WERI-Rb-1 (cell line): ENCODE measurements at regions not wholly inside any gene's neighbourhood (a gene's known extent, or its start where the extent isn't known, plus 50 kb on each side); places are given as distances from the start of the nearest gene placed in this dataset.
A peak's percentile ranks its signal among the peaks of the same experiment; 100 is the strongest.

Source experiments
- DNase-seq: peaks from one replicate; pipeline ENCODE4 v3.0.0-alpha.2; 2020
- H3K27ac ChIP-seq: fragments of 250-450 bp; sonication (Bioruptor Pico); 2 replicates; pipeline ENCODE4 v1.5.1; 2020; ENCODE audit warnings: mild to moderate bottlenecking, moderate library complexity
- H3K27me3 ChIP-seq: fragments of 250-450 bp; sonication (Bioruptor Pico); 2 replicates; pipeline ENCODE4 v1.5.1; 2021; ENCODE audit warnings: mild to moderate bottlenecking, low read depth, moderate library complexity; ENCODE audit not compliant: insufficient read depth, severe bottlenecking
- H3K36me3 ChIP-seq: fragments of 250-450 bp; sonication (Bioruptor Pico); 2 replicates; pipeline ENCODE4 v1.5.1; 2020; ENCODE audit warnings: mild to moderate bottlenecking, moderate library complexity
- H3K4me3 ChIP-seq: 2 replicates; pipeline ENCODE4 v1.5.1; 2011; ENCODE audit warnings: low read depth, mild to moderate bottlenecking, control low read depth, low read length
- H3K9me3 ChIP-seq: fragments of 250-450 bp; sonication (Bioruptor Pico); 2 replicates; pipeline ENCODE4 v1.5.1; 2021; ENCODE audit warnings: mild to moderate bottlenecking, moderate library complexity; ENCODE audit not compliant: severe bottlenecking
- TF ChIP-seq, protein P1 (sequence below): IDR thresholded peaks from 2 replicates; pipeline ENCODE4 v1.5.1; 2011; ENCODE audit warnings: low read depth, mild to moderate bottlenecking, control low read depth, inconsistent platforms, low read length

DNA sequence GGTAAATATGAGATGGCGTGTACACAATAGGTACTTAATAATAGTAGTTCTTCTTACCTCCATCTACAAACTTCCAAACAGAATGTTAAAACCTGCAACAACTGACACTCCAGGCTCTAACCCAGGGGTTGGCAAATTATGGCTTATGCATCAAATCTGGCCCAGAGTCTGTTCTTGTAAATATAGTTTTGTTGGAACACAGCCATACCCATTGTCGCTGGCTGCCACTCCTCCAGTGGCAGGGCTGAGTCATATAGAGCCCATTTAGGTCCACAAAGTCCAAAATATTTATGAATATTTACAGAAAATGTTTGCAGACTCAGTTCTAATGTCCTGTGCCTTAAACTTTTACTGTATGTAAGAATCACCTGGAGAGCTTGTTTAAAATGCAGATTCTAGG, 69.9 kb upstream of the BTBD3 start:
- no peaks in the 10 kb centered on the region for H3K9me3 ChIP-seq
- TF ChIP-seq, protein P1, sequence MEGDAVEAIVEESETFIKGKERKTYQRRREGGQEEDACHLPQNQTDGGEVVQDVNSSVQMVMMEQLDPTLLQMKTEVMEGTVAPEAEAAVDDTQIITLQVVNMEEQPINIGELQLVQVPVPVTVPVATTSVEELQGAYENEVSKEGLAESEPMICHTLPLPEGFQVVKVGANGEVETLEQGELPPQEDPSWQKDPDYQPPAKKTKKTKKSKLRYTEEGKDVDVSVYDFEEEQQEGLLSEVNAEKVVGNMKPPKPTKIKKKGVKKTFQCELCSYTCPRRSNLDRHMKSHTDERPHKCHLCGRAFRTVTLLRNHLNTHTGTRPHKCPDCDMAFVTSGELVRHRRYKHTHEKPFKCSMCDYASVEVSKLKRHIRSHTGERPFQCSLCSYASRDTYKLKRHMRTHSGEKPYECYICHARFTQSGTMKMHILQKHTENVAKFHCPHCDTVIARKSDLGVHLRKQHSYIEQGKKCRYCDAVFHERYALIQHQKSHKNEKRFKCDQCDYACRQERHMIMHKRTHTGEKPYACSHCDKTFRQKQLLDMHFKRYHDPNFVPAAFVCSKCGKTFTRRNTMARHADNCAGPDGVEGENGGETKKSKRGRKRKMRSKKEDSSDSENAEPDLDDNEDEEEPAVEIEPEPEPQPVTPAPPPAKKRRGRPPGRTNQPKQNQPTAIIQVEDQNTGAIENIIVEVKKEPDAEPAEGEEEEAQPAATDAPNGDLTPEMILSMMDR: no peak
- DNase-seq: no peak
- H3K27ac ChIP-seq: no peak overlapping the region
- H3K27me3 ChIP-seq: no peaks in the 10 kb centered on the region
- H3K36me3 ChIP-seq: no peaks in the 10 kb centered on the region
- no peak overlapping the region for H3K4me3 ChIP-seq

DNA sequence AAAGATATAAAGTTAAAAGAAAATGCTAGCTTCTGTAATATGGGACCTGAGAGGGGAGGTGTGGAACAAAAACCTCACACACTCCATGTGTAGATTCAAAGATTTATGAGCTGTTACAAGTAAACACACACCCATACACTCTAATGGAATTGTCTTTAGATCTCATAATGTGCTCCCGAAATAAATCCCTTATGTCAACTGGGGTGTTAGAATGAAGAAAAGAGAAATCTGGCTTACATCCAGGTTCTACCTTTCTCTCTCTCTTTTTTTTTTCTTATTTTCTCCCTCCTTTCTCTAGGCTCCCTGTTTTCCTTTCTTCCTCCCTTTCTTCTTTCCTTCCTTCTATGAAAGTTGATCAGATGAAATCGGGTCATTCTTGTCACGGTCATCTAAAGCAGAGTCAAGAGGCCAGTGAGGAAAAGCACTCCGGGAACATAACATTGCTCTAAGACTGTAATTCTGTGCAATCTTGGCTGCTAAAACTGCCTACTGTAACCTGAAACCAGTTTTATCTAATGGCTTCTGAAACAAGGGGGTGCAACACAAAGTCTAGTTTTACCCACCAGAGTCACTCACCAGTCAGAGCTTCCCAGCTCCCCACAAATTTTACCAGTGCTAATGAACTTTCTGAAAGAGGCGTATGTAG, 68.3 kb upstream of the BTBD3 start:
- TF ChIP-seq, protein P1: no peak
- DNase-seq: peak; percentile 10
- H3K4me3 ChIP-seq: peak overlapping the region; percentile 0; the same call in 1 of the 2 replicates
- H3K27ac ChIP-seq: peak overlapping the region; percentile 37
- no peaks in the 10 kb centered on the region for H3K27me3 ChIP-seq
- no peaks in the 10 kb centered on the region for H3K9me3 ChIP-seq
- H3K36me3 ChIP-seq: no peaks in the 10 kb centered on the region

DNA sequence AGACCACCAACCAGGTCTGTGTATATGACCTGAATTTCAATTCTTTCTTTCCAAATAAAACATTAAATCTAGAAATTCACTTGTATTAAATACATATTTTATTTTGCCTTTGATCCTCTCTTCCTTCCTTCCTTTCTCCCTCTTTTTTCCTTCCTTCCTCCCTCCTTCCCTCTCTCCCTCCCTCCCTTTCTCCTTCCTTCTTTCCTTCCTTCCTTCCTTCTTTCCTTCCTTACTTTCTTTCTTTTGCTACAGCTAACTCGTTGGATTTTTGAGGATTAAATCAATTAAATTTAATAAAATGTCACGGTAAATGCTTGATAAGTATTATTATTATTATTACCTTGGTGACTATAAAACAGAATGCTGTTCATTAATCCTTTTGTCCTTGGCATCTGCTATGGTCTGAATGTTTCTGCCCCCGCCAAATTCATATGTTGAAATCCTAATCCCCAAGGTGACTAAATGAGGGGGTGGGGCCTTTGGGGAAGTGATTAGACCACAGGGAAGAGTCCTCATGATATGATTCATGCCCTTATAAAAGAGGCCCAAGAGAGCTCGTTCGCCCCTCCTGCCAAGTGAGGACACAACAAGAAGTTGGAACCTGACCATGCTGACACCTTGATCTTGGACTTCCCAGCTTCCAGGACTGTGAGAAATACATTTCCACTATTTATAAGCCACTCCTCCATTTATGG, 67.6 kb upstream of the BTBD3 start:
- no peaks in the 10 kb centered on the region for H3K36me3 ChIP-seq
- H3K27me3 ChIP-seq: no peaks in the 10 kb centered on the region
- peak overlapping the region; percentile 37 for H3K27ac ChIP-seq
- no peak overlapping the region for H3K4me3 ChIP-seq
- DNase-seq: peak; percentile 30
- H3K9me3 ChIP-seq: no peaks in the 10 kb centered on the region
- TF ChIP-seq, protein P1: no peak

DNA sequence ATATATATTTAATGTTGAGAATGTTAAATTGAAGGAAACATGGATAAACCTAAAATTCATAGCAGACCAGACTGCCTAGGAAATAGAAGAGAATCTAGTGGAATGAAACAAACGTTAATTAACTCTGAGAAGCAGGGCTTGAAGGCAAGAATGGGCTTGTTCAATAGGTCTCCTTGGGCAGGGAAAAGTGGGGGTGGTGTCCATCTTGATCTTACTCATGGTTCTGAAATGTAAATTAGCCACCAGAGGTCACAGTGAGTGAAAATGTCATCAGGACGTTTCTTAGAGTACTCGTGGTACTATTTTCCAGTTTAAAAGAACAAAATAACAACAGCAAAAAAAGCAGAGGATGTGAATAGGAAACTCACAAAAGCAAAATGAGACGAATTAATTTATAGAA, 66.8 kb upstream of the BTBD3 start:
- TF ChIP-seq, protein P1: no peak
- Histone ChIP-seq H3K9me3 (no peaks in the 10 kb centered on the region), H3K27ac (no peak overlapping the region), H3K4me3 (no peak overlapping the region), H3K27me3 (no peaks in the 10 kb centered on the region), H3K36me3 (no peaks in the 10 kb centered on the region)
- no peak for DNase-seq

DNA sequence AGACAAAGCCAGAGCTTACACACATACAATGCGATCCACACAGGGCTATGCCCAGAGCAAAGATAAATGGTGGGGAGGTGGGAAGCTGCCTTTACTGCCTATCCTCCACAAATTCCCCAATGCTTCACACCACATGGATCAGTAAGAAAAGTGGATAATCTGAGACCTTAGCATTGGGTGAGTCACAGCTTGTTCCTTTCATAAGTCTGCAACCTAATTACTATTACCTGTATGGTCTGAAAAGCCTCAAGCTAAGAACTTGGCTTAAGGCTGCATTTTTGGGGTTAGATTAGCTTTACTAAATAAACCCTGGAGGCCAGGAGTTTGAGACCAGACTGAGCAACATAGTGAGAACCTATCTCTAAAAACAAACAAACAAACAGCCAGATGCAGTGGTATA, 66.0 kb upstream of the BTBD3 start:
- Histone ChIP-seq H3K36me3 (no peaks in the 10 kb centered on the region), H3K9me3 (no peaks in the 10 kb centered on the region), H3K27me3 (no peaks in the 10 kb centered on the region), H3K4me3 (no peak overlapping the region), H3K27ac (no peak overlapping the region)
- no peak for DNase-seq
- TF ChIP-seq, protein P1: no peak

DNA sequence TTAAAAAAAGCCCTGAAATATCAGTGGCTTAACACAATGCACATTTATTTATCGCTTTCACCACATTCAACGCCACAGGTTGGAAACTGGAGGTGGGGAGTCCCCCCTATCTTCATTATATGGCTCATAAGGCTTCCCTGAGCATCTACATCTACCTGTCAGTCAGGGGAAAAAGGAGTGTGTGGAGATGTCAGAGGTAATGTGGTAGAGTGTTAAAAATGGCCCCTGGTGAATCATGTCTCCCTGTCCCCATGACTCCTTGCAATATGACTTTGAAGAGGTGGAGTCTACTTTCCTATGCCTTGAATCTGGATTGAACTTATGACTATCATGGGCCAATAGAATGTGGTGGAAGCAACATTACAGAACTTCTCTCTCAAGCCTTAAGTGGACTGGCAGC, 65.5 kb upstream of the BTBD3 start:
- H3K36me3 ChIP-seq: no peaks in the 10 kb centered on the region
- no peak overlapping the region for H3K4me3 ChIP-seq
- H3K27me3 ChIP-seq: no peaks in the 10 kb centered on the region
- H3K27ac ChIP-seq: no peak overlapping the region
- TF ChIP-seq, protein P1: no peak
- no peaks in the 10 kb centered on the region for H3K9me3 ChIP-seq
- no peak for DNase-seq
